Ovary (tissue), 3 donors: ENCODE measurements at regions not wholly inside any gene's neighbourhood (a gene's known extent, or its start where the extent isn't known, plus 50 kb on each side); places are given as distances from the start of the nearest gene placed in this dataset.

Experiments
- EP300 ChIP-seq: sonication (generic); formaldehyde crosslinking; IDR thresholded peaks from one replicate; pipeline ENCODE4 v1.6.1; 2017; ENCODE audit warnings: antibody characterized with exemption
- POLR2A ChIP-seq: fragments of 450-650 bp; IDR thresholded peaks from one replicate; pipeline ENCODE4 v1.6.1; 2017; ENCODE audit warnings: antibody characterized with exemption, mild to moderate bottlenecking, moderate library complexity
- TF ChIP-seq, protein P1 (sequence below), 3 donors: fragments of 450-650 bp in 2 of 3; fragments of 200-600 bp in 1 of 3; IDR thresholded peaks; one replicate each; pipeline versions ENCODE4 v1.5.1 to v1.8.0; 2016 to 2022; ENCODE audit warnings: antibody characterized with exemption in 3 of 3, mild to moderate bottlenecking in 1 of 3
- donor health status: DM: no; HTN: no; CAD: no.

DNA sequence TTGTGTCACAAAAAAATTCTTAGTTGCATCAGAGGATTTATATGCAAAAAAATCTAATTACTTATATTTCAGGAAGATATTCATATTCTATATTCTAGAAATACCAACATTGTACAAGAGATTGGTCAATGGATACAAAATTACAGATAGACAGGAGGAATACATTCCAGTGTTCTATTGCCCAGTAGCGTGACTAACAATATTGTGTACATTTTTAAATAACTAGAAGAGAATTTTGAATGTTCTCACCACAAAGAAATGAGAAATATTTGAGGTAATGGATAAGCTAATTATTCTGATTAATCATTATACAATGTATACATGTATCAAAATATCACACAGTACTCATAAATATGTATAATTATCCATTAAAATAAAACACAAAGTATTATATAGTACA, 253.3 kb downstream of the IPMK start:
- TF ChIP-seq, protein P1, sequence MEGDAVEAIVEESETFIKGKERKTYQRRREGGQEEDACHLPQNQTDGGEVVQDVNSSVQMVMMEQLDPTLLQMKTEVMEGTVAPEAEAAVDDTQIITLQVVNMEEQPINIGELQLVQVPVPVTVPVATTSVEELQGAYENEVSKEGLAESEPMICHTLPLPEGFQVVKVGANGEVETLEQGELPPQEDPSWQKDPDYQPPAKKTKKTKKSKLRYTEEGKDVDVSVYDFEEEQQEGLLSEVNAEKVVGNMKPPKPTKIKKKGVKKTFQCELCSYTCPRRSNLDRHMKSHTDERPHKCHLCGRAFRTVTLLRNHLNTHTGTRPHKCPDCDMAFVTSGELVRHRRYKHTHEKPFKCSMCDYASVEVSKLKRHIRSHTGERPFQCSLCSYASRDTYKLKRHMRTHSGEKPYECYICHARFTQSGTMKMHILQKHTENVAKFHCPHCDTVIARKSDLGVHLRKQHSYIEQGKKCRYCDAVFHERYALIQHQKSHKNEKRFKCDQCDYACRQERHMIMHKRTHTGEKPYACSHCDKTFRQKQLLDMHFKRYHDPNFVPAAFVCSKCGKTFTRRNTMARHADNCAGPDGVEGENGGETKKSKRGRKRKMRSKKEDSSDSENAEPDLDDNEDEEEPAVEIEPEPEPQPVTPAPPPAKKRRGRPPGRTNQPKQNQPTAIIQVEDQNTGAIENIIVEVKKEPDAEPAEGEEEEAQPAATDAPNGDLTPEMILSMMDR (IDR thresholded peaks at IDR 0.05): no peak
- no peak for TF ChIP-seq EP300
- TF ChIP-seq POLR2A: no peak
